ENCODE measurements at regions not wholly inside any gene's neighbourhood (a gene's known extent, or its start where the extent isn't known, plus 50 kb on each side); places are given as distances from the start of the nearest gene placed in this dataset.

GRCh38 chr11:15817001-15817400 is 539.3 kb downstream of the SOX6 start:
- no peak overlapping the region for H3K27ac ChIP-seq
- no peak overlapping the region for H3K4me2 ChIP-seq
- no peak for TF ChIP-seq Cebpa-rat (IDR thresholded peaks at IDR 0.05)

GRCh38 chr11:15818132-15818842 is 538.1 kb downstream of the SOX6 start:
- no peak overlapping the region for H3K9ac ChIP-seq
- no peak overlapping the region for H3K4me3 ChIP-seq
- H4K20me1 ChIP-seq, result no peaks in the 10 kb centered on the region
- H3K4me2 ChIP-seq, result no peak overlapping the region
- TF ChIP-seq Cebpa-rat (IDR thresholded peaks at IDR 0.05), result no peak
- no peaks in the 10 kb centered on the region for H3K27me3 ChIP-seq
- no peaks in the 10 kb centered on the region for H3K36me3 ChIP-seq
- no peaks in the 10 kb centered on the region for H3K9me3 ChIP-seq
- H3K27ac ChIP-seq, result no peak overlapping the region
- H3K4me1 ChIP-seq, result no peaks in the 10 kb centered on the region

More at GRCh38 chr11:15817001-15817400, 539.3 kb downstream of the SOX6 start:
- Histone ChIP-seq H3K4me1 (no peaks in the 10 kb centered on the region), H3K9ac (no peak overlapping the region), H3K36me3 (no peaks in the 10 kb centered on the region), H3K27me3 (no peaks in the 10 kb centered on the region), H4K20me1 (no peaks in the 10 kb centered on the region), H3K9me3 (no peaks in the 10 kb centered on the region), H3K4me3 (no peak overlapping the region)

- no peak overlapping the region for H3K4me2 ChIP-seq
- no peak for TF ChIP-seq Cebpa-rat (IDR thresholded peaks at IDR 0.05)
- H3K27me3 ChIP-seq, result no peaks in the 10 kb centered on the region
- H4K20me1 ChIP-seq, result no peaks in the 10 kb centered on the region
- H3K4me3 ChIP-seq, result no peak overlapping the region
- no peaks in the 10 kb centered on the region for H3K36me3 ChIP-seq
- H3K27ac ChIP-seq, result no peak overlapping the region
- no peaks in the 10 kb centered on the region for H3K4me1 ChIP-seq
- H3K9ac ChIP-seq, result no peak overlapping the region
- no peaks in the 10 kb centered on the region for H3K9me3 ChIP-seq
Observed at GRCh38 chr11:15819679-15820286, 536.6 kb downstream of the SOX6 start.

GRCh38 chr11:15821451-15821850 is 534.9 kb downstream of the SOX6 start:
- Histone ChIP-seq H3K4me2 (no peak overlapping the region), H3K27ac (no peak overlapping the region), H3K27me3 (no peaks in the 10 kb centered on the region), H3K9ac (no peak overlapping the region), H3K4me1 (no peaks in the 10 kb centered on the region), H4K20me1 (no peaks in the 10 kb centered on the region), H3K36me3 (no peaks in the 10 kb centered on the region), H3K9me3 (no peaks in the 10 kb centered on the region), H3K4me3 (no peak overlapping the region)
- no peak for TF ChIP-seq Cebpa-rat (IDR thresholded peaks at IDR 0.05)

- Histone ChIP-seq H3K4me2 (no peak overlapping the region), H4K20me1 (no peaks in the 10 kb centered on the region), H3K9me3 (no peaks in the 10 kb centered on the region), H3K36me3 (no peaks in the 10 kb centered on the region), H3K4me3 (no peak overlapping the region), H3K4me1 (0 out of 2 replicates have a peak, but pooled peaks cover under 1% of the 10 kb centered on the region), H3K27ac (no peak overlapping the region), H3K9ac (no peak overlapping the region), H3K27me3 (no peaks in the 10 kb centered on the region)
- TF ChIP-seq Cebpa-rat (IDR thresholded peaks at IDR 0.05), result no peak
Observed at GRCh38 chr11:15824060-15824459, 532.3 kb downstream of the SOX6 start.

- Histone ChIP-seq H3K4me1 (0 out of 2 replicates have a peak, but pooled peaks cover 5% of the 10 kb centered on the region), H3K36me3 (no peaks in the 10 kb centered on the region), H3K9me3 (no peaks in the 10 kb centered on the region), H3K27me3 (no peaks in the 10 kb centered on the region), H4K20me1 (no peaks in the 10 kb centered on the region), H3K4me2 (no peak overlapping the region), H3K9ac (no peak overlapping the region), H3K27ac (no peak overlapping the region), H3K4me3 (no peak overlapping the region)
- TF ChIP-seq Cebpa-rat (IDR thresholded peaks at IDR 0.05), result no peak
Observed at GRCh38 chr11:15825976-15826650, 530.2 kb downstream of the SOX6 start.

GRCh38 chr11:15826826-15827225 is 529.5 kb downstream of the SOX6 start:
- Histone ChIP-seq H3K36me3 (no peaks in the 10 kb centered on the region), H3K27ac (no peak overlapping the region), H4K20me1 (no peaks in the 10 kb centered on the region), H3K9me3 (no peaks in the 10 kb centered on the region), H3K4me1 (0 out of 2 replicates have a peak, but pooled peaks cover 5% of the 10 kb centered on the region), H3K4me3 (no peak overlapping the region), H3K27me3 (no peaks in the 10 kb centered on the region), H3K9ac (no peak overlapping the region), H3K4me2 (no peak overlapping the region)
- TF ChIP-seq Cebpa-rat (IDR thresholded peaks at IDR 0.05), result no peak

- TF ChIP-seq Cebpa-rat (IDR thresholded peaks at IDR 0.05), result no peak
- 0 out of 2 replicates have a peak, but pooled peaks cover 5% of the 10 kb centered on the region for H3K4me1 ChIP-seq
- no peak overlapping the region for H3K4me3 ChIP-seq
- no peaks in the 10 kb centered on the region for H3K36me3 ChIP-seq
- no peaks in the 10 kb centered on the region for H3K27me3 ChIP-seq
- H3K4me2 ChIP-seq, result no peak overlapping the region
- H4K20me1 ChIP-seq, result no peaks in the 10 kb centered on the region
- H3K9me3 ChIP-seq, result no peaks in the 10 kb centered on the region
- no peak overlapping the region for H3K9ac ChIP-seq
- H3K27ac ChIP-seq, result no peak overlapping the region
Observed at GRCh38 chr11:15828215-15828853, 528.0 kb downstream of the SOX6 start.

GRCh38 chr11:15829312-15829711 is 527.0 kb downstream of the SOX6 start:
- H3K4me2 ChIP-seq, result no peak overlapping the region
- H3K4me1 ChIP-seq, result 0 out of 2 replicates have a peak, but pooled peaks cover 5% of the 10 kb centered on the region
- TF ChIP-seq Cebpa-rat (IDR thresholded peaks at IDR 0.05), result no peak
- H3K36me3 ChIP-seq, result no peaks in the 10 kb centered on the region
- no peak overlapping the region for H3K9ac ChIP-seq
- no peaks in the 10 kb centered on the region for H3K27me3 ChIP-seq
- no peak overlapping the region for H3K27ac ChIP-seq
- no peak overlapping the region for H3K4me3 ChIP-seq
- H4K20me1 ChIP-seq, result no peaks in the 10 kb centered on the region
- H3K9me3 ChIP-seq, result no peaks in the 10 kb centered on the region

Data from BLaER1 (cell line).